H1 (cell line): ENCODE measurements at regions not wholly inside any gene's neighbourhood (a gene's known extent, or its start where the extent isn't known, plus 50 kb on each side); places are given as distances from the start of the nearest gene placed in this dataset.

Experiments
- CTCF ChIA-PET: fragments of 300-600 bp; sonication (Branson Sonifier 250); formaldehyde crosslinking; loops from one replicate; lab custom pipeline; 2021; ENCODE audit not compliant: partially characterized antibody; lab: Charles Lee
- POLR2A ChIA-PET: fragments of 300-600 bp; sonication (Branson Sonifier 250); formaldehyde crosslinking; loops from one replicate; lab custom pipeline; 2021; ENCODE audit warnings: inconsistent platforms; ENCODE audit not compliant: partially characterized antibody; lab: Charles Lee
- DNase-seq, 2 experiments: peaks; one replicate each; pipeline versions ENCODE4 v3.0.0 to v3.0.0-alpha.2; 2010 to 2022; ENCODE audit warnings: low spot score in 2 of 2, low read depth in 1 of 2, mixed read lengths in 1 of 2
- FAIRE-seq: peaks from 2 replicates; lab custom pipeline; 2011; peaks lifted over from hg19 to GRCh38; lab: Jason Lieb, UNC
- H2AFZ ChIP-seq: 2 replicates; pipeline ENCODE4 v1.8.1; 2012; ENCODE audit warnings: low read length, inconsistent platforms
- H2AK5ac ChIP-seq: 2 replicates; pipeline ENCODE4 v1.6.1; 2013; ENCODE audit warnings: low read depth, low read length
- H2BK120ac ChIP-seq: replicated peaks from 2 replicates; pipeline ENCODE3; 2013; ENCODE audit warnings: low read depth, low read length, inconsistent platforms
- H2BK12ac ChIP-seq: 2 replicates; pipeline ENCODE4 v1.6.1; 2013; ENCODE audit warnings: low read depth, low read length
- H2BK15ac ChIP-seq: 2 replicates; pipeline ENCODE4 v1.6.1; 2013; ENCODE audit warnings: low read length
- H2BK20ac ChIP-seq: 2 replicates; pipeline ENCODE4 v1.6.1; 2013; ENCODE audit warnings: low read length
- H2BK5ac ChIP-seq: 2 replicates; pipeline ENCODE4 v1.6.1; 2013; ENCODE audit warnings: low read depth, low read length
- H3K14ac ChIP-seq: 2 replicates; pipeline ENCODE4 v1.6.1; 2013; ENCODE audit warnings: inconsistent platforms; ENCODE audit not compliant: insufficient read length
- H3K18ac ChIP-seq: 2 replicates; pipeline ENCODE4 v1.6.1; 2013; ENCODE audit warnings: low read length; ENCODE audit errors: extremely low read depth
- H3K23ac ChIP-seq: 2 replicates; pipeline ENCODE4 v1.6.1; 2013; ENCODE audit warnings: inconsistent platforms; ENCODE audit not compliant: insufficient read length
- H3K23me2 ChIP-seq: 2 replicates; pipeline ENCODE4 v1.6.1; 2013; ENCODE audit warnings: low read depth, low read length
- H3K27ac ChIP-seq: 2 replicates; pipeline ENCODE4 v1.6.1; 2011; ENCODE audit warnings: low read depth, low read length, inconsistent platforms
- H3K27me3 ChIP-seq, 4 experiments: replicated peaks in 1 of 4; 1 replicate in 1 of 4; 2 replicates in 3 of 4; pipeline versions ENCODE4 v1.6.1 to v1.8.1; 2011 to 2013; ENCODE audit warnings: low read length in 3 of 4, mild to moderate bottlenecking in 3 of 4, inconsistent platforms in 2 of 4, mixed read lengths in 2 of 4, moderate library complexity in 1 of 4; ENCODE audit not compliant: control insufficient read depth in 3 of 4, insufficient read depth in 3 of 4; ENCODE audit errors: extremely low read depth in 1 of 4
- H3K36me3 ChIP-seq, 4 experiments: 2 replicates each; pipeline versions ENCODE4 v1.6.1 to v1.8.1; 2011 to 2013; ENCODE audit warnings: mild to moderate bottlenecking in 4 of 4, low read length in 3 of 4, moderate library complexity in 2 of 4, control low read depth in 1 of 4, inconsistent platforms in 1 of 4; ENCODE audit not compliant: insufficient read depth in 4 of 4, control insufficient read depth in 2 of 4
- H3K4ac ChIP-seq: replicated peaks from 2 replicates; pipeline ENCODE3; 2013; ENCODE audit warnings: low read length, low read depth, mixed read lengths, inconsistent platforms; ENCODE audit not compliant: insufficient read length
- H3K4me1 ChIP-seq, 4 experiments: replicated peaks in 1 of 4; 1 replicate in 1 of 4; 2 replicates in 3 of 4; pipeline versions ENCODE4 v1.6.1 to v1.8.1; 2011 to 2013; ENCODE audit warnings: low read length in 3 of 4, inconsistent platforms in 2 of 4, mixed read lengths in 1 of 4; ENCODE audit not compliant: insufficient read depth in 4 of 4, control insufficient read depth in 3 of 4
- H3K4me2 ChIP-seq, 2 experiments: 2 replicates each; pipeline versions ENCODE4 v1.6.1 to v1.8.1; 2011 to 2013; ENCODE audit warnings: low read depth in 2 of 2, low read length in 2 of 2, control low read depth in 1 of 2, inconsistent platforms in 1 of 2, mild to moderate bottlenecking in 1 of 2; ENCODE audit not compliant: insufficient read depth in 1 of 2
- H3K4me3 ChIP-seq, 4 experiments: fragments of 200-600, 300-600 bp in 1 of 4; sonication (generic), shearing (Covaris generic), sonication (Bioruptor Twin) in 1 of 4; 2 replicates each; pipeline versions ENCODE4 v1.5.1 to v1.8.1; 2011 to 2016; ENCODE audit warnings: low read length in 4 of 4, low read depth in 3 of 4, control low read depth in 2 of 4, inconsistent platforms in 2 of 4, mild to moderate bottlenecking in 2 of 4, mixed read lengths in 1 of 4, moderate library complexity in 1 of 4; ENCODE audit not compliant: insufficient read depth in 2 of 4; ENCODE audit errors: extremely low read depth in 1 of 4
- H3K56ac ChIP-seq: replicated peaks from 2 replicates; pipeline ENCODE3; 2013; ENCODE audit warnings: low read depth, mild to moderate bottlenecking, mixed read lengths, low read length, inconsistent platforms; ENCODE audit not compliant: insufficient read length
- H3K79me1 ChIP-seq: 2 replicates; pipeline ENCODE4 v1.6.1; 2013; ENCODE audit warnings: low read depth, low read length, control low read depth
- H3K79me2 ChIP-seq, 2 experiments: 2 replicates each; pipeline versions ENCODE4 v1.6.1 to v1.8.1; 2012 to 2013; ENCODE audit warnings: low read length in 2 of 2, mild to moderate bottlenecking in 2 of 2, inconsistent platforms in 1 of 2; ENCODE audit not compliant: insufficient read depth in 2 of 2, control insufficient read depth in 1 of 2
- H3K9ac ChIP-seq, 4 experiments: replicated peaks in 1 of 4; 1 replicate in 1 of 4; 2 replicates in 3 of 4; pipeline versions ENCODE4 v1.6.1 to v1.8.1; 2011 to 2013; ENCODE audit warnings: low read depth in 3 of 4, low read length in 3 of 4, control low read depth in 2 of 4, mild to moderate bottlenecking in 2 of 4, moderate library complexity in 2 of 4, inconsistent platforms in 1 of 4; ENCODE audit errors: extremely low read depth in 1 of 4
- H3K9me3 ChIP-seq, 2 experiments: 2 replicates each; pipeline versions ENCODE4 v1.6.1 to v1.8.1; 2012 to 2013; ENCODE audit warnings: mild to moderate bottlenecking in 2 of 2, moderate library complexity in 2 of 2, control low read depth in 1 of 2, inconsistent platforms in 1 of 2, low read depth in 1 of 2, low read length in 1 of 2, mixed read lengths in 1 of 2; ENCODE audit not compliant: insufficient read depth in 2 of 2
- H4K20me1 ChIP-seq, 2 experiments: replicated peaks in 1 of 2; 2 replicates each; pipeline versions ENCODE3 to v1.8.1; 2011 to 2013; ENCODE audit warnings: inconsistent platforms in 2 of 2, low read length in 2 of 2, mild to moderate bottlenecking in 1 of 2; ENCODE audit not compliant: insufficient read depth in 2 of 2, control insufficient read depth in 1 of 2
- H4K5ac ChIP-seq: 2 replicates; pipeline ENCODE4 v1.6.1; 2013; ENCODE audit warnings: low read length, low read depth, mixed read lengths, inconsistent platforms; ENCODE audit not compliant: insufficient read length
- H4K8ac ChIP-seq: 2 replicates; pipeline ENCODE4 v1.8.0; 2013; ENCODE audit warnings: mild to moderate bottlenecking, moderate library complexity, low read length, inconsistent platforms; ENCODE audit not compliant: insufficient read depth; ENCODE audit errors: extremely low read depth
- H4K91ac ChIP-seq: replicated peaks from 2 replicates; pipeline ENCODE3; 2013; ENCODE audit warnings: low read length, mixed read lengths, inconsistent platforms; ENCODE audit not compliant: insufficient read length
- CEBPB ChIP-seq: IDR thresholded peaks from 2 replicates; pipeline ENCODE4 v1.6.1; 2012; ENCODE audit warnings: low read depth, low read length
- CREB1 ChIP-seq: IDR thresholded peaks from 2 replicates; pipeline ENCODE4 v1.6.1; 2012; ENCODE audit warnings: inconsistent platforms
- CTCF ChIP-seq, 3 experiments: IDR thresholded peaks; 1 replicate in 2 of 3; 2 replicates in 1 of 3; pipeline versions ENCODE4 v1.5.1 to v1.6.1; 2011; ENCODE audit warnings: low read length in 3 of 3, mild to moderate bottlenecking in 3 of 3, inconsistent platforms in 2 of 3, low read depth in 1 of 3, moderate library complexity in 1 of 3; ENCODE audit not compliant: insufficient read depth in 1 of 3; ENCODE audit errors: control extremely low read depth in 1 of 3
- JUN ChIP-seq: IDR thresholded peaks from 2 replicates; pipeline ENCODE4 v1.6.1; 2011; ENCODE audit warnings: low read depth, mild to moderate bottlenecking, improper control_type of control experiment, low read length
- JUND ChIP-seq: IDR thresholded peaks from 2 replicates; pipeline ENCODE4 v1.6.1; 2011; ENCODE audit warnings: mild to moderate bottlenecking, improper control_type of control experiment, low read length
- NANOG ChIP-seq: IDR thresholded peaks from 2 replicates; pipeline ENCODE4 v1.6.1; 2011; ENCODE audit warnings: low read length, low read depth, mild to moderate bottlenecking, inconsistent platforms; ENCODE audit not compliant: insufficient read depth, poor library complexity, severe bottlenecking
- RAD21 ChIP-seq, 2 experiments: IDR thresholded peaks in 1 of 2; conservative IDR thresholded peaks in 1 of 2; 2 replicates each; pipeline ENCODE4 v1.6.1; 2011; ENCODE audit warnings: low read depth in 2 of 2, low read length in 2 of 2, improper control_type of control experiment in 1 of 2, inconsistent platforms in 1 of 2, mild to moderate bottlenecking in 1 of 2, moderate library complexity in 1 of 2
- TCF12 ChIP-seq: IDR thresholded peaks from 2 replicates; pipeline ENCODE4 v1.6.1; 2011; ENCODE audit warnings: low read depth, mild to moderate bottlenecking, low read length
- WGBS, 2 experiments: shearing (Covaris generic) in 1 of 2; methylation state at CpG; one replicate each; pipeline versions ENCODE4 v1.1.6 to v1.1.7; 2013 to 2015; ENCODE audit warnings: low lambda C conversion rate in 2 of 2, mixed read lengths in 2 of 2, inconsistent platforms in 1 of 2, low coverage in 1 of 2, missing lambda C conversion rate in 1 of 2; ENCODE audit not compliant: insufficient replicate concordance in 2 of 2, insufficient coverage in 1 of 2, insufficient read length in 1 of 2; ENCODE audit errors: extremely low coverage in 1 of 2, missing lambda C conversion rate in 1 of 2; 5-methylcytosine and 5-hydroxymethylcytosine counted together

GRCh38 chr12:59403259-59403932 is 192.4 kb upstream of the SLC16A7 start:
- H3K36me3 ChIP-seq, result no peaks in the 10 kb centered on the region
- peak overlapping the region; percentile 99 for H2AFZ ChIP-seq
- H3K23ac ChIP-seq, result no peak overlapping the region
- H2BK5ac ChIP-seq, result no peak overlapping the region
- H2BK15ac ChIP-seq, result no peak overlapping the region
- no peaks in the 10 kb centered on the region for H3K4me1 ChIP-seq
- no peak overlapping the region for H3K18ac ChIP-seq
- H3K27me3 ChIP-seq, result no peaks in the 10 kb centered on the region
- H3K9me3 ChIP-seq, result no peaks in the 10 kb centered on the region
- no peak overlapping the region for H3K4ac ChIP-seq
- no peaks in the 10 kb centered on the region for H3K79me1 ChIP-seq
- no peak overlapping the region for H2BK12ac ChIP-seq
- H2AK5ac ChIP-seq, result no peak overlapping the region
- H2BK120ac ChIP-seq, result no peak overlapping the region
- H4K8ac ChIP-seq, result no peak overlapping the region
- no peak overlapping the region for H3K4me3 ChIP-seq
- H4K91ac ChIP-seq, result no peak overlapping the region
- H3K9ac ChIP-seq, result no peak overlapping the region
- H3K14ac ChIP-seq, result no peak overlapping the region
- H4K5ac ChIP-seq, result no peak overlapping the region
- FAIRE-seq (peak; percentile 98), DNase-seq (no peak)
- H3K4me2 ChIP-seq, result no peak overlapping the region
- no peaks in the 10 kb centered on the region for H3K23me2 ChIP-seq
- no peak overlapping the region for H3K56ac ChIP-seq
- WGBS, 2 experiments, result 4% methylated on average over 3 of the region's 3 CpGs; no CpG with 5 or more reads in 1 of the 2 experiments
- no peak for TF ChIP-seq TCF12
- TF ChIP-seq NANOG, result no peak
- TF ChIP-seq RAD21 (IDR thresholded peaks at IDR 0.05 in 1 of 2, conservative IDR thresholded peaks at IDR 0.05 in 1 of 2; ENCODE audit: low read depth in 2 of 2, low read length in 2 of 2), result peak; percentile 77 to 80
- peak; percentile 35; the same call in 1 of the 2 replicates for TF ChIP-seq JUN
- TF ChIP-seq CREB1, result no peak
- TF ChIP-seq CEBPB, result peak; percentile 57; the same call in 1 of the 2 replicates
- TF ChIP-seq JUND, result 0 out of 2 replicates have a peak, but pooled peaks have one; percentile 45
- peak; percentile 17 to 83 (median 61) for TF ChIP-seq CTCF (IDR thresholded peaks at IDR 0.05; ENCODE audit: control extremely low read depth in 1 of 3, insufficient read depth in 1 of 3, low read depth in 1 of 3, low read length in 3 of 3)
- H4K20me1 ChIP-seq, result no peaks in the 10 kb centered on the region
- no peak overlapping the region for H3K27ac ChIP-seq
- ChIA-PET POLR2A (no interaction called here), CTCF (interaction anchor here (0.6 to 1.9 kb wide), 16 partner anchors 10 to 911 kb away, joined by 3 to 5 read pairs (median 4); no protein-coding TSS in a partner anchor)
- H3K79me2 ChIP-seq, result no peaks in the 10 kb centered on the region
- no peak overlapping the region for H2BK20ac ChIP-seq
